Activated B cell treated with CpG ODN at 0.5 μM for 24 hours (primary cell): ENCODE measurements at regions not wholly inside any gene's neighbourhood (a gene's known extent, or its start where the extent isn't known, plus 50 kb on each side); places are given as distances from the start of the nearest gene placed in this dataset.

Experiments used
- ATAC-seq: fragments of 200-7000 bp; cut with Tn5 transposase; one replicate; pipeline ENCODE4 v1.10.0; 2021; ENCODE audit warnings: low read depth, mild to moderate bottlenecking, moderate library complexity
- CTCF ChIA-PET: fragments of 350-600 bp; sonication (Branson Sonifier 250); formaldehyde crosslinking; loops from one replicate; lab custom pipeline; 2021; ENCODE audit warnings: antibody characterized with exemption; lab: Charles Lee
- POLR2A ChIA-PET: fragments of 350-600 bp; sonication (Branson Sonifier 250); formaldehyde crosslinking; loops from one replicate; lab custom pipeline; 2021; ENCODE audit warnings: antibody characterized with exemption; lab: Charles Lee
- DNase-seq: peaks from one replicate; pipeline ENCODE4 v3.0.0; 2022
- H3K27ac Mint-ChIP-seq: one replicate; pipeline ENCODE4 v1.8.0; 2020; ENCODE audit warnings: mixed read lengths
- H3K27me3 Mint-ChIP-seq: one replicate; pipeline ENCODE4 v1.8.0; 2021; ENCODE audit warnings: mixed read lengths
- H3K36me3 Mint-ChIP-seq: one replicate; pipeline ENCODE4 v1.8.0; 2021; ENCODE audit warnings: low read depth, mixed read lengths
- H3K4me1 Mint-ChIP-seq: one replicate; pipeline ENCODE4 v1.8.0; 2021; ENCODE audit warnings: mixed read lengths
- H3K4me3 Mint-ChIP-seq: one replicate; pipeline ENCODE4 v1.8.0; 2020; ENCODE audit warnings: mild to moderate bottlenecking, mixed read lengths
- H3K9me3 Mint-ChIP-seq: one replicate; pipeline ENCODE4 v1.8.0; 2020; ENCODE audit warnings: mixed read lengths
- CTCF ChIP-seq: fragments of 200-600 bp; IDR thresholded peaks from one replicate; pipeline ENCODE4 v1.8.0; 2022; ENCODE audit warnings: antibody characterized with exemption, mild to moderate bottlenecking
- intact Hi-C: fragments of 100-400 bp; cut with micrococcal nuclease; formaldehyde crosslinking; loops from one replicate; pipeline ENCODE4 v1.15.1; 2024

DNA sequence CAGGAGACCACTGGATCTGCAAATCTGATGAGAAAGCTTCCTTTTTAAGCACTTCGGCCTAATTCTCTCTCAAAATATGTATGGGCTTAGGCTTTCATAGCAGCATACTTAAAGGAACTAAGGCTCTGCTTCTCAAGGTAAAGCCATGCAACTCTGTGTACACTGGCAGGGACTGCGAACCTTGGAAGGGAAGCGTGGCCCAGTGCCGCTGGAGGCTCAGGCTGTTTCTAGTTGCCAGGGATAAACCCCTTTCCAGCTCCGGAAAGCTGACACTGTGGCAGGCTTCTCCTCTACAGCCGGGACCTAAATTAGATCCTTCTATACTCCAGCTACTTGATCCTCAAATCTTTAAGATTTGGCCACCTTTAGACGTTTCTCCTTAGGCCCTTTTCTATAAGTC, 1091.3 kb upstream of the TENM3 start:
- TF ChIP-seq CTCF = no peak
- Mint-ChIP-seq H3K36me3 (no peaks in the 10 kb centered on the region), H3K27ac (no peak overlapping the region), H3K9me3 (no peaks in the 10 kb centered on the region), H3K27me3 (no peaks in the 10 kb centered on the region), H3K4me3 (no peak overlapping the region), H3K4me1 (no peaks in the 10 kb centered on the region)
- ATAC-seq = no peak
- ChIA-PET POLR2A (no interaction called here), CTCF (no interaction called here)
- DNase-seq = no peak
- intact Hi-C loops = no loop called here

DNA sequence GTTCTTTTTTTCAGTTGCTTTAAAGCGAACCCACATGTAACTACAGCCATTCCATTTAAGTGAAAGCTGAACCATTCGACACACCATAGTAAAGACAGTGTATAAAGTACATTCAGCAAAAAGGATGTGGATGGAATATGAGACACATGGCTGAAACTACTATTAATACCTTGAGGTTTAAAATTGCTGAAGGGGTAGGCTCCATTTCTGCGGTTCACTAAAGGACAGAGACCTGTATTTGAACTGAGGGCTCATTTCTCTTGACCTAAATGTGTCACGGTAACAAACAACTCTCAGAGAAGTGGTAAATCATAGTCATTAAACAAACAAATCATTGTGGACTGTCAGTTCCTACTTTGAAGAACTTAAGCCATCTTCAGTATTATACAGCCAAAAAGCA, 1085.6 kb upstream of the TENM3 start:
- intact Hi-C loops = no loop called here
- POLR2A ChIA-PET = no interaction called here
- Mint-ChIP-seq H3K4me3 (no peak overlapping the region), H3K27me3 (no peaks in the 10 kb centered on the region), H3K27ac (no peak overlapping the region), H3K4me1 (no peaks in the 10 kb centered on the region), H3K9me3 (no peaks in the 10 kb centered on the region), H3K36me3 (no peaks in the 10 kb centered on the region)
- CTCF ChIA-PET = no interaction called here
- ATAC-seq = no peak
- TF ChIP-seq CTCF = no peak
- DNase-seq = no peak

DNA sequence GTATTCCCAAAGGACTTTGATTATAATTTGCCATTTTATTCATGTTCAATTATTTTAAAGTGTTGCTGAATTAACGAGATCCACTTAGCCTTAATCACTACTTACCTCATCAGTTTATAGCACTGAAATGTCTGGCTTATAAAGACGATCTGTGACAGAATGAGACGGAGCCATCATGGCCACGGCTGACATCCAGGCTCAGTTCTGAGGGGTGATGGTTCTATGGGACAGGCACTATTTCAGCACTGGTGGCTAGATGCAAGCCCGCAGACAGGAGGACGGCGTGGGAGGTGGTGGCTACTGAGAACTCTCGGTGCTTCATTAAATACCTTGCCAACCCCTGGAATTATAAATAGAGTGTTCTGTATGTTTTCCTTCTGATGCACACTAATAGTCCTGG, 1084.2 kb upstream of the TENM3 start:
- Mint-ChIP-seq H3K27ac (no peak overlapping the region), H3K27me3 (no peaks in the 10 kb centered on the region), H3K36me3 (no peaks in the 10 kb centered on the region), H3K4me1 (no peaks in the 10 kb centered on the region), H3K4me3 (no peak overlapping the region), H3K9me3 (no peaks in the 10 kb centered on the region)
- CTCF ChIA-PET = no interaction called here
- intact Hi-C loops = no loop called here
- ATAC-seq (no peak), DNase-seq (no peak)
- no peak for TF ChIP-seq CTCF
- POLR2A ChIA-PET = no interaction called here

GRCh38 chr4:181161669-181162068, 1081.5 kb upstream of the TENM3 start:
- Mint-ChIP-seq H3K27ac (no peak overlapping the region), H3K27me3 (no peaks in the 10 kb centered on the region), H3K36me3 (no peaks in the 10 kb centered on the region), H3K9me3 (no peaks in the 10 kb centered on the region), H3K4me3 (no peak overlapping the region), H3K4me1 (no peaks in the 10 kb centered on the region)
- CTCF ChIA-PET = no interaction called here
- intact Hi-C loops = no loop called here
- ATAC-seq = no peak
- no peak for TF ChIP-seq CTCF
- DNase-seq = no peak
- POLR2A ChIA-PET = no interaction called here

DNA sequence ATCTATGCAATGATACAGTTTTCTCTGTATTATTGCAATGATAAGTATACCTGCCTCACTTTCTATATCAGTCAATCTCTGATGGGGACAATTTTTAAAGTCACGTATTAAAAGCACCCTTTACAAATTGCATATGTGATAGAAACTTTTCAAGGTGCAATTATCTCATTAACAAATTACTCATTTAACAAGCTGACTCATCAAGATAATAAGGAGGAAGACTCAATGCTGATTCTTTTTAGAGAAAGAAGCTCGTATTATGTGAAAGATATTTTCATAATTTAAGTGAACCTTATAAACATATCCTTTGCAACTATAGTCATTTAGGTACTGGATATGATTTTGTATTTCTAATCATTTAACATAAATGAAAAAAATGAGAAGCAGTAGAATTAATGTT, 1080.9 kb upstream of the TENM3 start:
- no peaks in the 10 kb centered on the region for H3K36me3 Mint-ChIP-seq
- intact Hi-C loops = no loop called here
- ChIA-PET POLR2A (no interaction called here), CTCF (no interaction called here)
- no peak for TF ChIP-seq CTCF
- no peak overlapping the region for H3K4me3 Mint-ChIP-seq
- DNase-seq (no peak), ATAC-seq (no peak)
- H3K9me3 Mint-ChIP-seq = no peaks in the 10 kb centered on the region
- H3K27me3 Mint-ChIP-seq = no peaks in the 10 kb centered on the region
- H3K4me1 Mint-ChIP-seq = no peaks in the 10 kb centered on the region
- no peak overlapping the region for H3K27ac Mint-ChIP-seq
